ENCODE measurements at regions not wholly inside any gene's neighbourhood (a gene's known extent, or its start where the extent isn't known, plus 50 kb on each side); places are given as distances from the start of the nearest gene placed in this dataset.

DNA sequence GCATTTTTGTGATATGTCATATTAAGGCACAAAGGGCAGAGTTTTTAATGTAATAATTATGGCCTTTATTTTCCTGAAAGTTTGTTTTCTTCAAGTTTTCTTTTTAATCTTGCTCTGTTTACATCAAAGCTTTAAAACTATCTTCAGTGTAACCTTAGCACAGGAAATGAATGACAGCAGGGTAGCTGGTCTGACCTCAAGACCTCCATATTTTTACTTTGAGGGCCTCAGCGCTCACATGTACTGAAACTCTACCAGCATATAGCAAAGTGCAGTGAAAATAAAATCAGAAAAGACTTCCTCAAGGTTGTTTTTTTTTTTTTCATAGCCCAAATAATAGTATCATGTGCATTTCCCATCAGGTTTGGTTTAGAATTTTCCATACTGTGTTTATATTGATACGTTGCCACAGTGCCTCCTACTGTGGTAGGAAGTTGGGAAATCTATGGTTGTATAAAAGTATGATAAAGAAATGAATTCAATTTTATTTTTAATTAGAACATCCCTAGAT is 163.4 kb downstream of the UBE2E3 start:
- TF ChIP-seq SIN3A (IDR thresholded peaks at IDR 0.05; ENCODE audit: low read depth): no peak
- TF ChIP-seq, protein P1, sequence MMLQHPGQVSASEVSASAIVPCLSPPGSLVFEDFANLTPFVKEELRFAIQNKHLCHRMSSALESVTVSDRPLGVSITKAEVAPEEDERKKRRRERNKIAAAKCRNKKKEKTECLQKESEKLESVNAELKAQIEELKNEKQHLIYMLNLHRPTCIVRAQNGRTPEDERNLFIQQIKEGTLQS (IDR thresholded peaks at IDR 0.05): no peak
- TF ChIP-seq, protein P2, sequence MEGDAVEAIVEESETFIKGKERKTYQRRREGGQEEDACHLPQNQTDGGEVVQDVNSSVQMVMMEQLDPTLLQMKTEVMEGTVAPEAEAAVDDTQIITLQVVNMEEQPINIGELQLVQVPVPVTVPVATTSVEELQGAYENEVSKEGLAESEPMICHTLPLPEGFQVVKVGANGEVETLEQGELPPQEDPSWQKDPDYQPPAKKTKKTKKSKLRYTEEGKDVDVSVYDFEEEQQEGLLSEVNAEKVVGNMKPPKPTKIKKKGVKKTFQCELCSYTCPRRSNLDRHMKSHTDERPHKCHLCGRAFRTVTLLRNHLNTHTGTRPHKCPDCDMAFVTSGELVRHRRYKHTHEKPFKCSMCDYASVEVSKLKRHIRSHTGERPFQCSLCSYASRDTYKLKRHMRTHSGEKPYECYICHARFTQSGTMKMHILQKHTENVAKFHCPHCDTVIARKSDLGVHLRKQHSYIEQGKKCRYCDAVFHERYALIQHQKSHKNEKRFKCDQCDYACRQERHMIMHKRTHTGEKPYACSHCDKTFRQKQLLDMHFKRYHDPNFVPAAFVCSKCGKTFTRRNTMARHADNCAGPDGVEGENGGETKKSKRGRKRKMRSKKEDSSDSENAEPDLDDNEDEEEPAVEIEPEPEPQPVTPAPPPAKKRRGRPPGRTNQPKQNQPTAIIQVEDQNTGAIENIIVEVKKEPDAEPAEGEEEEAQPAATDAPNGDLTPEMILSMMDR (IDR thresholded peaks at IDR 0.05 in 2 of 3, conservative IDR thresholded peaks at IDR 0.05 in 1 of 3; ENCODE audit: borderline replicate concordance in 1 of 3, insufficient read depth in 1 of 3, low read depth in 2 of 3, low read length in 2 of 3): no peak
- TF ChIP-seq SP1 (IDR thresholded peaks at IDR 0.05; ENCODE audit: low read depth): no peak
- no peak for TF ChIP-seq EZH2 (IDR thresholded peaks at IDR 0.05)
- no peak for TF ChIP-seq YY1 (IDR thresholded peaks at IDR 0.05; ENCODE audit: extremely low read depth, insufficient replicate concordance, low read depth, low read length)

Measured in HCT116 (cell line).